MV-4-11 (cell line): ENCODE measurements at regions not wholly inside any gene's neighbourhood (a gene's known extent, or its start where the extent isn't known, plus 50 kb on each side); places are given as distances from the start of the nearest gene placed in this dataset.
"Not testable (repeated sequence)": the region's sequence is repeated elsewhere in the genome, so short reads cannot be mapped to it uniquely, and the experiment has no call there.

Experiments used
- DNase-seq: peaks from one replicate; lab custom pipeline; 2025; lab: John Stamatoyannopoulos, UW

DNA sequence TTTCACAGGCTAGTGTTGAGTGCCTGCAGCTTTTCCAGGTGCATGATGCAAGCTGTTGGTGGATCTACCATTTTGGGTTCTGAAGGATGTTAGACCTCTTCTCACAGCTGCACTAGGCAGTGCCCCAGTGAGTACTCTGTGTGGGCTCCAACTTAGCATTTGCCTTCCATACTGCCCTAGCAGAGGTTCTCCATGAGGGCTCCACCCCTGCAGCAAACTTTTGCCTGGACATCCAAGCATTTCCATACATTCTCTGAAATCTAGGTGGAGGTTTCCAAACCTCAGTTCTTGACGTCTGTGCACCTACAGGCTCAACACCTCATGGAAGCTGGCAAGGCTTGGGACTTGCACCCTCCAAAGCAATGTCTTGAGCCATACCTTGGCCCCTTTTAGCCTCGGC, 1205.4 kb upstream of the SPRY2 start:
- DNase-seq: not testable (repeated sequence)

DNA sequence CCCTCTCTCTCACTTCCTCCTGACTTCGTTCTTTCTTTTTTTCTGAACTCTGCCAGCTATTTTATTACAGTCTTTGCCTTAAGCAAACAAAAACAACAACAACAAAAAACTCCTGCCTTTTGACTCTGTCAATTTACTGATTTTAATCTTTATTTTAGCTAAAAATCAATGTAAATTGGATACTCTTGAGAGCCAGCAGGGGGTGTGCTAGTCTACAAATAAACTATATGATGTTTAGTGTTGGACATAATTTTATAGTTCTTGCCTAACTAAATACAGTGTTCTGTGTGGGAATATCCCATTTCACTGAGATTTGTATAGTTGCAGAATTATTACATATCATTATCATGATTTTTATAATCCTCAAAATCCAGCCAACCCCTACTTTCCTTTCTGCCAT, 1199.9 kb upstream of the SPRY2 start:
- no peak for DNase-seq

DNA sequence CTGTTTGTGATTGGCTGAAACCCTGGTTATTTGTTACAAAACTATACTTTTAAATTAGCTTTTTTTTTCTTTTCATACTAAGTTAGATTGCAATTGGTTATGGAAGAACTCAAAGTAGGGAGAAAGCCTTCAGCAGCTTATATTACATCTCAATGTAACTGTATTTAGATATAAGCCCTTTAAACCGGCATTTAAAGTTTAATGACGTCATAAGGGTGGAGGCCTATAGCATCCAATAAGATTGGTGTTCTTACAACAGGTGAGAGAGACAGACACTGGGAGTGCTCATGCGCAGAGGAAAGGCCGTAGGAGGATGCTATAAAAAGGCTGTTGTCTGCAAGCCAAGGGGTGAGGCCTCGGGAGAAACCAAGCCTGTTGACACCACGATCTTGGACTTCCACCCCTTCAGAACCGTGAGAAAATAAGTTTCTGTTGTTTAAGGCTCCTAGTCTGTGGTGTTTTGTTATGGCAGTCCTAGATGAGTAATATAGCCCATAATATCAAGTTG, 1198.8 kb upstream of the SPRY2 start:
- DNase-seq: no peak

DNA sequence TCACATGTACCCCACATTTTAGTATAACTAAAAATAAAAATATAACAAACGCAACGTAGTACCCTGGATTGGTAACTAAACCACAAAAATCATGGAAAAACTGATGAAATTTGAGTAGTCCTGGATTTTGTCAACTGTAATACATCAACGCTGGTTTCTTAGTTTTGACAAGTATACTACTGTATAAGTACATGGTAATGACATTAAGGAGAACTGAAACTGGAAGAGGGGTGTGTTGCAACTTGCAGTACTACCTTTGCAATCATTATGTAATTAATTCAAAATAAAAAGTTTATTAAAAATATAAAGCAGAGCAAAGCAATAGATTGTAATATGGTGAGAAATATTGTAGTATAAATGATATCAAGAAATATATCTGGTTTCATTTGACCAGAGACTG, 1158.0 kb upstream of the SPRY2 start:
- DNase-seq: peak; percentile 56

DNA sequence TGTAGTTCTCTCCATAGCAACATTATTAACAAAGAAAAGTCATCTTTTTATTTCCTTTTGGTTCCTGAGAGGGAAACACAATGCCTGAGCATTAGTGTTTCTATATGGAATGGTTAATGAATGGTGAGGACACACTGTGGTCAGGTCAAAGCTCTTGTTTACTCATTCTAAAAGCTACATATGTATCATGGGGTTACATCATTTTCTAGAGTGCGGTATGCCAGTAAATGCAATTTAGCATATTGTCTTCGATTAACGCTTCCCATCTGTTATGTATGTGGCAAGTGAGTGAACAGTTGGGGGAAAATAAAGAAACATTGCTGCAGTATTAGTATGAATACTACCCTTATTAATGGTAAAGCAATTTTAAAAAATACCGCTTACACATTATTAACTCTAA, 1152.2 kb upstream of the SPRY2 start:
- no peak for DNase-seq

DNA sequence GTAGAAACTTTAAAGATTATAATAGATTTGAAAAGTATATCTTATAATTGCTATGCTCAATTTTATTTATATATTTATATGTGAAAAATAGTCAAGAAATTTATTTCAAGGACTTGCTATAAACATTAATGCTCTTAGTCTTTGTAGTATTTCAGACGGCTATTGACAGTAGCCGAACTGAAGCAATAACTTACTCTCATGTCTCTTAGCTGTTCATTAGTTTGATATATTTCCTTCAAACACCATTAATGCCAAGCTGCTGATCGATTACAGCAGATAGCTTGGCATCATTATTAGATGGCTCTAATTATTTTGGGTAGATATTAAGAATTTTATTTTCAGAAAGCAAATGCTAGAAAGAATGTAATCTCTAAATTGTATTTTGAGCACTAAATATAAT, 1151.5 kb upstream of the SPRY2 start:
- DNase-seq: no peak

DNA sequence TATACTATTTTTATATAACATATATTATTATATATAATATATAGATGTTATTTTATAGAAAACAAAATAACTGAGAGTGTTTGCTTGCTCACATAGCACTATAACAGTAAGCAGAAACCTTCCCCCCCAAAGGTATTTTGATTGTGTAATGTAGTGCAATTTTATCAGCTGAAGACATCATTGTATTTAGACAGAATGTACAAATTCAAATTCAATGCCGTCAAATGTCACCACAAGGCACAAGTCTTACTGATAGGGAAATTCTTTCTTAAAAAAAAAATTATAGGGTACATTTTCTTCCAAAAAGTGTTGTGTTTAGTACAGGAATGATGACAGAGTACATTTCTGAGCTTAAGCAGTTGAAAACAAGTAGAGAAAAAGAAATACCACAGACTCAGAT, 1147.1 kb upstream of the SPRY2 start:
- no peak for DNase-seq

DNA sequence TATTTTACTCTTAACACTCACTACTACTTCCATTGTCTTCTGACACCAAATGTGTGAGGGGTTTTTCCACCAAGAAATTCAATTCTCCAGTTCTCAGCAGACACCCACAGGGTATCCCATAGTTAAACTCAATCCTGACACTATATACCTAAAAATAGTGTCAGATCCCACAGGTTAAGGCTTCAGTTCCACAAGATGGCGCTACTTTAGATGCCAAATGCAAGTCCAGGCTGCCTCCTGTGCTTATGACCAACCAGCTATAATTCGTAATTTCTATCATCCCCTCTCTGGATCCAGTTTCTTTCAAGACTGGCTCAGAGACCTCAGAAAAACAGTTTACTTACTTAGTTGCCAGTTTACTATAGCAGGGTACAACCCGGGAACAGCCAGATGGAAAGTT, 1146.2 kb upstream of the SPRY2 start:
- DNase-seq: no peak

DNA sequence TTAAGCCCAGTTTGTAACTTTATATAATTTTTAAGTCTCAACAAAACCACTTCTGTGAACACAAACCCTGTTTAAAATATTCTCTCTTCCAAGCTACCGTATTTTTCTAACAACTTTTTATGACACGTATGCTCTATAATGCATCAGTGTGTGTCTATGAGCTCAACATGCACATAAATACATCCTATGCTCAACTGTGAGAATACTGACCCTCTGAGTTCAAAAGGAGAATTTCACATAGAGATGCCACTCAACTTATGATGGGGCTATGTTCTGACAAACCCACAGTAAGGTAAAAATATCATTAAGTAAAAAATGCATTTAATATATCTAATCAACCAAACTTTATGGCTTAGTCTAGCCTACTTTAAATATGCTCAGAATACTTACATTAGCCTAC, 1139.7 kb upstream of the SPRY2 start:
- DNase-seq: no peak

DNA sequence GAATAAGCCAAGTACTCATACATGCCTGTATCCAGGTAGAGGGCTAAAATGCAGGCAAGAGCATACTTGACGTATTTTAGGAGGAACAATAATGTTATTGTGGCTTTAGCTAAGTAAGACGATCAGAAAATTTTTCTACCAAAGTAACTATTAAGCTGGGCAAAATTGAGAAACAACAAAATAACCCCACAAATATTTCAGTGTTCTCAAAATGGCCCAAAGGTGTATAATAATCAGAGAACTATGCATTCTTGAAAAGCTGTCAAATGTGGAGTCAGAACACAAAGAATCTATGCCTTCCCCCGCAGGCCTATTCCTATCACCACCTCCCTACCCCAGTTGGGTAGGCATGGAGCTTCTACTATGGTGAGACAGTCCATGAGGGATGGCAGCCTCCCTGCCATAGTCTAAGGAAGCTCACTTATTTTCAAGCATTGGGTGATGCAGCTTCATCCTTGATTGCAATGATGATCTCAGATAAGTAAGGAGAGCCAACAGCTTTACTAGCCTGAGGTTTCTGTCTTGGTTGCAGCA, 1132.5 kb upstream of the SPRY2 start:
- no peak for DNase-seq

DNA sequence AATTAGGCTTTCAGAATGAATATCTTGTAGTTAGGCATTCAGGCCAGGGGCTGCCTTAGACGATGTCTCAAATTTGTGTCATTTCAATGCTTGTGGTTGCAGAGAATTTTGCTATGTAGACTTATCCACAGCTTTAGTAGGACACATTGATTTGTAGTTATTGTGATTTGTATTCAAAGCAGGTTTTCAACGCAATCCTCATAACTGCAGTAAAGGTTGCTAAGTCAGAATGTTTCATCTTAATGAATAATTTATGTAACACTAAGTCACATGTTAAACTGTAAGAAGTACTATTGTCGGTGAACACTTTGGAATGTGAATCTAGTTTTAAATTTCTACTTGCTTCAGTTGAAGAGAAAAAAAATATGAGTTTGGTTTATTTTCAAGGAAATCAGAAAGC, 1117.2 kb upstream of the SPRY2 start:
- no peak for DNase-seq

DNA sequence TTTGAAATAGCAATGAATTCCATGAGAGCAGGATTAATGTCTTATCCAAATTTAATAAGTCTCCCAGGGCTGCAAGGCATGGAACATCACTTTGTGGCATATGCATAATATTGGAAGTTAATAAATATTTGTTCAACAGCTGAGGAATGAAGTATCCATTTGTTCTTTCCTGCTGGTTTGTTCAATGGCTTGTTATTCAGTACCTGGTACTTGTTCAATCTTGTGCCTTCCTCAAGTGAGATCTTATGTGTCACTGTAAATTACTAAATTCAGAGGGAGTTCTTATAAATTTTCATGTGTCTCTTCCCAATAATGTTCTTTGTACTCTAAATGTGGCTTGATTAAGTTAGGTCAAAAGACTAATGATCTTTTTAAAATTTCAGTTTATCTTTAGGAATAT, 1105.5 kb upstream of the SPRY2 start:
- no peak for DNase-seq

DNA sequence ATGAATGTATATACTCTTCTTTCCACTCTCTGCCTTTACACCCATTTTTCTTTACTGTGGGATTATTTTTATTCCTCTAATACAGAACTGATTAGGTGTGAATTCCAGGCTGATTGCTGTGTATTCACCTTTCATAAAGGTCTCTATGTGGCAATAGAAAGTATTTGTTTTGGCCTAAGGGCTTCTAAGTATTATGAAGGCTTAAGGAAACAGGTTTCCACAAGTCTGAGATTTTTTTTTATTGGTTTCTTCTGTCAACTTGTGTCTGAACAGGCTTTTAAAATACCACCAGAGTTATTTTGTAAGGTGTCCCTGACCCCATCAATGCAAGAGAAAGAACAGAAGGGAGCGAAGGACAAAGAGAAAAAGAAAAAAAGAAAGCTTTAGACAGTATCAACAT, 1102.0 kb upstream of the SPRY2 start:
- no peak for DNase-seq

DNA sequence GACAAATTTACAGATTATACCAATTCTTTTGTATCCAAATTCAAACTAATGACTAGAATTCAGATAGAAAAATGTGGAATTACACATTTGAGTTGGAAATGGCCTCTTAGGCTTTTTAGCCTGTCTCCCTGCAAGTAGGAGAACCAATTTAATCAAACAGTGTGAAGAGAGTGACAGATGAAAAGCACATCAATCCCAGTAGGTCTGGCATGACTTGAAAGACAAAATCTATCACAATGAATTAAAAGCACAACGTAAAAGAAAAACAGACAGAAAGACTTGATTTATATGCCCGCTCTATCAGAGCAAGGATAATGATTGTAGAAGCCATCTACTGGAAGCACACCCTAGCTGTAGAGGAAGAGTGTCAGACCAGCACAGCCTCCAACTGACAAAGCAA, 1084.4 kb upstream of the SPRY2 start:
- DNase-seq: no peak

DNA sequence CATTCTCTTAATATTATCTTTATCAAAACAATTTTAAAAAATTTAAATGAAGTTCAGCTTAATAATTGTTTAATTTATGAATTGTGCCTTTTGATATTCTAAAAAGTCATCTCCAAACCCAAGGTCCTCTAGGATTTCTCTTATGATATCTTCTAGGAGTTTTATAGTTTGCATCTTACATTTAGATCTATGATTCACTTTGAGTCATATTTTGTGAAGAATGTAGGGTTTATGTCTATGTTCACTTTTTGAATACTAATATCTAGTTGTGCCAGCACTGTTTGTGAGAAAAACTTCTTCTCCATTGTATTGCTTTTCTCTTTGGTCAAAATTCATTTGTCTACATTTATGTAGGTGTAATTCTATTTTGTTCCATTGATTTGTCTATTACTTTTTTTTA, 1068.4 kb upstream of the SPRY2 start:
- no peak for DNase-seq

DNA sequence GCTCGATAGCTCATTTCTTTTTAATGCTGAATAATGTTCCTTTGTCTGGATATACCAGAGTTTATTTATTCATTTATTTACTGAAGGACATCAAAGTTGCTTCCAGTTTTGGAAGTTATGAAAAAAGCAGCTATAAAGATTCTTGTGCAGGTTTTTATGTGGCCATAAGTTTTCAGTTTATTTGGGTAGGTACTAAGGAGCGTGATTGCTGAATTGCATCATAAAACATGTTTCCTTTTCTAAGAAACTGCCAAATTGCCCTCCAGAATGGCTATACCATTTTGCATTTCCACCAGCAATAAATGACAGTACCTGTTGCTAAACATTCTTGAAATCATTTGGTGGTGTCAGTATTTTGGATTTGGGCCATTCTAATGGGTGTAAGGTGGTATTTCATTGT, 1067.7 kb upstream of the SPRY2 start:
- no peak for DNase-seq

DNA sequence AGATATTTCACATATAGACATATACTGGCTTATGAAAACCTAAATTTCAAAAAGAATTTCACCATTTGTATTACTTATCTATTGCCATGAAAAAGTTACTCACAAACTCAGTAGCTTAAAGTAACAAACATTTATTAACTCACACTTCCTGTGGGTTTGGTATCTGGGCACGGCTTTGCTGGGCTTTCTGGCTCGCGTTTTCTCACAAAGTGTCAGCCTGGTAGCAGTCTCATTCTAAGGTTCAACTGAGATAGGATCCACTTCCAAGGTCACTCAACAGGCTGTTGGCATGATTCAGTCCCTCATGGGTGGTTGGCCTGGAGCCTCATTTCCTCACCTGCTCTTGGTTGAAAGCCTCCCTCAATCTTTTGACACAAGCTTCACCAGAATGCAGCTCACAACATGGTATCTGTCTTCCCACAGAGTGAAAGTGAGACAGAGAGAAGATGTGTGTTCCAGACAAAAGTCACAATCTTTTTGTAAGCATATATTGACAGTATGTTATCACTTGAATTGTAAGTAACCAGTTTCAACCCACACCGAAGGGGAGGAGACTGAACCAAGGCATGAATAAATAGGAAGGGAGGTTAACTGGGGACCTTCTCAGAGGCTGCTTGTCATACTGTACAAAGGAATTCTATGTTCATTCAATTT, 1065.8 kb upstream of the SPRY2 start:
- no peak for DNase-seq

DNA sequence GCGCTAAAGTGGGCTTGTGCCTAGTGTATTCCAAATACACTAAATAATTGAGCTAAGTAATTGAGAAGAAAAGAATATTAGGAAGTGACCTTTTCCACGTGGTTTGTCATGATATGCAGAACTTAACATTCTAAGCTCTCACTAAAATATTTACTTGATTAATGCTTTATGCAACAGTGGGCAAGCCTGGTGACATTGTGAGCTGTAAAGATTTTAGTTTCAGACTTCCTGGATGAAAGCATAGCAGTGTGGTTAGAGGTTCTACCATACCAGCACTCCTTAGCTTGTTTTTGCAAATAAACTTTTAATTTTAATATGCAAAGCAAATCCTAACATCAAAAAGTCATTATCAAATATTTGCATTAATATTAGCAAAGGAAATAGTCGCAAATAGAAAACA, 1065.1 kb upstream of the SPRY2 start:
- no peak for DNase-seq

DNA sequence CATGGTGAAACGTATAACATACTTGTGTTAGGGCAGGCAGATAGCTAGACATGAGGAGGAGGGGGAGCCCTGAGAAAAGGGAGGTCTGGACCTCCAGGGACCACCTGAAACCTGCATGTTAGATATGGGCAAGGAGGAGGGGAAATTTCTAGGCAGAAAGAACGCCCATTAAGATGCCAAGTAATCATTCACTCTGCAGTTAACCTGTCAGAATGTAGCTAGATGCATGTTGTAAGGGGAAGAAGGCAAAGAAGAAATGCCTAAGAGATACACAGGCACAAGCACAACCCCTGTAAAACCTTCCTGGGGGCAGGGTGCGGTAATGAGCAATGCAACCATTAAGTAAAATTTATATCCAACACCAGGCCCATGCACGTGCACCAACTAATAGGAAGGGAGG, 1055.3 kb upstream of the SPRY2 start:
- DNase-seq: no peak

DNA sequence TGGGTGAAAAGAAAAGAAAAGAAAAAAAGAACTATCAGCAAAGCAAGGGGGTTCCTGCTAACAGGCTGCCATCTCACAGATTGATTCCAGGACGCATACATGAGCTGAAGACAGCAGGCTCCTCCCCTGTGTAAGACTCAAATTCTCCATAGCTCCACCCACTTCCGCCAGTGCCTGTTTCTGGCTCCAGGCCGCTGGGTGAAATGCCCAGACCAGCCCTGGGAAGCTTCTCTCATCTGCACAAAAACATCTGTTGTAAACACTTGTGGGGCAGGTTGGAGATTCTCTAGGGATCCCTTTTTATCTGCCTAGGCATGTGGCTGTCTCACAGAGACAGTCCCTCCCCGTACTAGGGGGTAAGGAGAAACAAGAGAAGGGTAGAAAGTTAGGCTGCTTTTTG, 1054.4 kb upstream of the SPRY2 start:
- no peak for DNase-seq

DNA sequence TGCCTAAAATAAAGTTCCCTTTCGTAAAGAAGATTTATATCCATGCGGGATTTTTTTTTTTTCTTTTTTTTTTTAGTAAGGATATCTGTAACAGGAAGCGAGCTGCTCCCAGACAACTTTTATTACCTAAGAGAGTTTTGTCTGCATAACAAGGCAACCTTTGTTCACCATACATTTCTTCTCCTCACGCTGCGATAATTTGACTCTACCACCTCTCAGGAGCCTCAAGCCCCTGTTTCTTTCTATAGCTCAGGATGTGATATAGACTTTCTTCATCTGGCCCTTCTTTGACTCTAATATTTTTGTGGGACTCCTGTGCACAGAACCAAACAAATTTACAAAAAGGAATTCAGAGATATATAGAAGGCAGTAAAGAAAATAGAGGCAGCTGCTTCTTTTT, 1053.7 kb upstream of the SPRY2 start:
- DNase-seq: no peak

DNA sequence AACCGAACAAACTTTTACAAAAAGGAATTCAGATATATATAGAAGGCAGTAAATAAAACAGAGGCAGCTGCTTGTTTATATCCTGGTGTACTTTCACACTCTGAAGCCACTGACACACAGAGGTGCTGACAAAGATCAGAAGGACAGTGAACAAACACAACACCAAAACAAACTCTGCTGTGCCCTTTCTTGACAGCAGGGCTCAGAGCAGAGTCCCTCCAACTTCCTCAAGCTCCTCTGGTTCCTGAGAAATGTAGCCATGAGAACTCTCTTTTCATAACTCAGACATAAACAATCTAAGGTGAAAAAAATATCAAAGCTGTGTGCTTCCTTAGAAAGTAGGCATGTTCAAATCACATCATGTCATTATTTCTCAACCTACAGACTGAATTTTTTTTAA, 1052.8 kb upstream of the SPRY2 start:
- DNase-seq: no peak

DNA sequence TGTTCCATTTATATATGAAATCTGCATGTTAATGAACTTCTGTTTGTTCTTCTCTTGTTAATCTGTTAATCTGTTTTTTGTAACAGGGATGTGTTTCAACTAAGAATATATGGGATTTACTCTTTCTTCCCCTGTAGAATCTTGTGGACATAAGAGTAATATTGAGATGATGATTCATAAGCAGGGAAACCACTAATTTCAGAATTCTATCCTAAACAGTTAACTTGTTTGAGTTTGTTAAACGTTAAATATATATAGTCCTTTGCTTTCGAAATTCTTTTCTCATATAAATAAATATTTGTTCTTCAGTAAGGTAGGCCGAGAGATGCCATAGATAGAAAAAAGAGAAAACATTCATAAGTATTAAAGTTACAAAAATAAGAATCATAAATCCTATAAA, 1052.2 kb upstream of the SPRY2 start:
- no peak for DNase-seq

DNA sequence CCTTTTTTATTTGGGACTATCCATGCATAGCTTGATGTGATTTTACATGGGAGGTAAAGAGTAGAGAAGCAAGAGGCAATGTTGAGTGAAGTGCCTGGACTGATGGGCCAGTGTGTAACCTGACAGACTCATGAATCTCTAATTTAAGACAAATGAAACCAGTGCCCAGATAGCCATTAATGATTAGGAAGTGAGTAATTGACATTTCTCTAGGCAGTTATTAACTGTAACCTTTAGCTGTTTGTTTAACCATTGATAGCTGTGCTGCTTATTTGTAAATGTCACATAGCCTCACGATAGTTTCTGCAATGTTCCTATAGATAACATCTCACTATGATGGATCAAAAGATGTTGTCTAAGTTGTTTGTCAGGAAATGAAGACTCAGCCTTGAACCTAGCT, 1047.5 kb upstream of the SPRY2 start:
- no peak for DNase-seq
